ENCODE measurements at regions not wholly inside any gene's neighbourhood (a gene's known extent, or its start where the extent isn't known, plus 50 kb on each side); places are given as distances from the start of the nearest gene placed in this dataset.
A peak's percentile ranks its signal among the peaks of the same experiment; 100 is the strongest.

DNA sequence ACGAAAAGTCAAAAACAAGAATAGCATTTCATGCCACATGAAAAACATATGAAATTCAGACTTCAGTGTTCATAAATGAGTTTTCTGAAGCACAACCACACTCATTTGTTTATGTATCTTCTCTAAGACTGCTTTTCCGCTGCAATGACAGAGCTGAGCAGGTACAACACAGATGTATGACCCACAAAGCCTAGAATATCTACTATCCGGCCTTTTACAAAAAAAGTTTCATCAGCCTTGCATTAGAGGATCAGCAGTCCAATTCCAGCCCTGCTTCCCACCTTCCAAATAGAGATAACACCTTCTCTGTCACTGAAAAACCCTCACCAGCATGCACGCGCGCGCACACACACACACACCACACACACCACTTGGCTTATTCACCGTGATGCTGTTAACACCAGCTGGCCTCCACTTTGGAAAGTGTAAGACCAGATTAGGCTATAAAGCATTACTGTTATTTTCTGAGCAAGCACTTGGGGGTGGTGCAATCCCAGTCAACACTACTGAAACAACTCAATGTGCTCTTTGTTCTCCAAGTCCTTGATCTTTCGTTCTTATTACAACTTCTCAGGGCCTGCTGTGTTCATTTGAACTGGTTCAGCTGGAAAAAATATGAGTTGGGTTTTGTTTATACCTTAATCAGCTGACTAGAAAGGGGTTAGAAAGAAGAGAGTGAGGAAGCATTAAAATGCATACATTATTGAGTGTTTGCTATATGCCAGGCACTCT is 90.0 kb downstream of the GLUL start:
- H2AFZ ChIP-seq (ENCODE audit: low read length): no peak overlapping the region
- POLR2A ChIA-PET: interaction anchor here (0.9 to 6.1 kb wide), 14 partner anchors 10 to 158 kb away, joined by 3 to 260 read pairs (median 6); partner anchors contain the start of gene GLUL
- 16% methylated on average over 9 of the region's 9 CpGs for WGBS (ENCODE audit: low lambda C conversion rate)
- TF ChIP-seq ZNF615 (CRISPR knock-in tag; IDR thresholded peaks at IDR 0.05; ENCODE audit: borderline replicate concordance) (peak; percentile 72; the same call in 1 of the 2 replicates), ZNF546 (CRISPR knock-in tag; conservative IDR thresholded peaks at IDR 0.05) (no peak), ZNF12 (CRISPR knock-in tag; IDR thresholded peaks at IDR 0.05) (no peak), ATF4 (CRISPR knock-in tag; IDR thresholded peaks at IDR 0.05) (peak in 1 of 2 experiments; percentile 94; a peak in 2 of 4 replicates), STAG1 (CRISPR knock-in tag; IDR thresholded peaks at IDR 0.05) (peak; percentile 65), KLF12 (CRISPR knock-in tag; IDR thresholded peaks at IDR 0.05; ENCODE audit: borderline replicate concordance) (0 out of 2 replicates have a peak, but pooled peaks have one; percentile 59), ASH2L (IDR thresholded peaks at IDR 0.05; ENCODE audit: insufficient read length, low read depth, low read length) (peak; percentile 79), MEIS1 (CRISPR knock-in tag; IDR thresholded peaks at IDR 0.05; ENCODE audit: borderline replicate concordance) (no peak), HOXA9 (CRISPR knock-in tag; IDR thresholded peaks at IDR 0.05; ENCODE audit: borderline replicate concordance) (no peak), ZNF747 (CRISPR knock-in tag; IDR thresholded peaks at IDR 0.05; ENCODE audit: borderline replicate concordance) (no peak), FOXK2 (IDR thresholded peaks at IDR 0.05) (peak; percentile 75; the same call in 1 of the 2 replicates), ELF3 (CRISPR knock-in tag; IDR thresholded peaks at IDR 0.05) (peak; percentile 65; the same call in 1 of the 2 replicates), HNRNPUL1 (IDR thresholded peaks at IDR 0.05; ENCODE audit: low read depth, low read length) (no peak), ZNF121 (CRISPR knock-in tag; IDR thresholded peaks at IDR 0.05) (no peak), HMG20B (CRISPR knock-in tag; conservative IDR thresholded peaks at IDR 0.05) (peak; percentile 78; the same call in 1 of the 2 replicates), BRD4 (CRISPR knock-in tag; IDR thresholded peaks at IDR 0.05) (peak; percentile 87)
- TF ChIP-seq, protein P1, sequence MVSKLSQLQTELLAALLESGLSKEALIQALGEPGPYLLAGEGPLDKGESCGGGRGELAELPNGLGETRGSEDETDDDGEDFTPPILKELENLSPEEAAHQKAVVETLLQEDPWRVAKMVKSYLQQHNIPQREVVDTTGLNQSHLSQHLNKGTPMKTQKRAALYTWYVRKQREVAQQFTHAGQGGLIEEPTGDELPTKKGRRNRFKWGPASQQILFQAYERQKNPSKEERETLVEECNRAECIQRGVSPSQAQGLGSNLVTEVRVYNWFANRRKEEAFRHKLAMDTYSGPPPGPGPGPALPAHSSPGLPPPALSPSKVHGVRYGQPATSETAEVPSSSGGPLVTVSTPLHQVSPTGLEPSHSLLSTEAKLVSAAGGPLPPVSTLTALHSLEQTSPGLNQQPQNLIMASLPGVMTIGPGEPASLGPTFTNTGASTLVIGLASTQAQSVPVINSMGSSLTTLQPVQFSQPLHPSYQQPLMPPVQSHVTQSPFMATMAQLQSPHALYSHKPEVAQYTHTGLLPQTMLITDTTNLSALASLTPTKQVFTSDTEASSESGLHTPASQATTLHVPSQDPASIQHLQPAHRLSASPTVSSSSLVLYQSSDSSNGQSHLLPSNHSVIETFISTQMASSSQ (IDR thresholded peaks at IDR 0.05; ENCODE audit: low read depth): peak; percentile 62; the same call in 1 of the 2 replicates
- TF ChIP-seq, protein P1 (CRISPR knock-in tag; IDR thresholded peaks at IDR 0.05; ENCODE audit: borderline replicate concordance): peak; percentile 82; the same call in 1 of the 2 replicates
- TF ChIP-seq, protein P2, sequence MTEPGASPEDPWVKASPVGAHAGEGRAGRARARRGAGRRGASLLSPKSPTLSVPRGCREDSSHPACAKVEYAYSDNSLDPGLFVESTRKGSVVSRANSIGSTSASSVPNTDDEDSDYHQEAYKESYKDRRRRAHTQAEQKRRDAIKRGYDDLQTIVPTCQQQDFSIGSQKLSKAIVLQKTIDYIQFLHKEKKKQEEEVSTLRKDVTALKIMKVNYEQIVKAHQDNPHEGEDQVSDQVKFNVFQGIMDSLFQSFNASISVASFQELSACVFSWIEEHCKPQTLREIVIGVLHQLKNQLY (CRISPR knock-in tag; IDR thresholded peaks at IDR 0.05): peak; percentile 76; the same call in 1 of the 2 replicates

More for the DNA sequence above, 90.0 kb downstream of the GLUL start:
- intact Hi-C loops (cut with micrococcal nuclease; ENCODE audit: unreplicated experiment) (loop anchor here (1.0 to 10.0 kb wide), 7 partner anchors 8 to 217 kb away; no protein-coding TSS in a partner anchor), in situ Hi-C loops (cut with HindIII; ENCODE audit: extremely low pct_ligation_motif_present, low pct_unique_long_range_greater_than_20kb) (loop anchor here (5.0 kb wide), 1 partner anchor 91 kb away; the partner anchor contains the start of gene GLUL)
- H3K79me2 ChIP-seq (ENCODE audit: insufficient read depth, low read length): no peaks in the 10 kb centered on the region
- TSS peak; percentile 96 for BruUV-seq (replicated peaks)
- CTCF ChIA-PET (ENCODE audit: low intra/inter-chr PET ratio, low total read pairs): no interaction called here
- no peaks in the 10 kb centered on the region for H3K36me3 ChIP-seq (replicated peaks in 1 of 2; ENCODE audit: control insufficient read depth in 1 of 2, insufficient read depth in 2 of 2, low read length in 2 of 2)
- H3K4me1 ChIP-seq (ENCODE audit: insufficient read depth, low read length): peaks cover 83% of the 10 kb centered on the region
- H3K27me3 ChIP-seq (ENCODE audit: control insufficient read depth in 1 of 2, insufficient read depth in 2 of 2, low read length in 2 of 2): no peaks in the 10 kb centered on the region
- H4K20me1 ChIP-seq (ENCODE audit: insufficient read depth, low read length): no peaks in the 10 kb centered on the region
- DNase-seq (ENCODE audit: low spot score) (peak; percentile 99), ATAC-seq (peak; percentile 94), FAIRE-seq (peak; percentile 95)
- peak overlapping the region; percentile 97 for H3K27ac ChIP-seq (ENCODE audit: extremely low read length, insufficient read depth, low read length)
- H3K9me3 ChIP-seq (ENCODE audit: low read length): no peaks in the 10 kb centered on the region
- H3K9ac ChIP-seq (ENCODE audit: insufficient read depth, low read depth, low read length): peak overlapping the region; percentile 72
- peak overlapping the region in 2 of 3 experiments; percentile 27 to 38; a peak in 2 of 6 replicates for H3K4me3 ChIP-seq (replicated peaks in 1 of 3; ENCODE audit: insufficient read depth in 1 of 3, low read depth in 2 of 3, low read length in 3 of 3)
- H3K4me2 ChIP-seq (ENCODE audit: low read depth, low read length): peak overlapping the region; percentile 71
